Germinal center (tissue), 1 donor: ENCODE measurements at regions not wholly inside any gene's neighbourhood (a gene's known extent, or its start where the extent isn't known, plus 50 kb on each side); places are given as distances from the start of the nearest gene placed in this dataset.

Experiments used
- DNase-seq: peaks from one replicate; pipeline ENCODE4 v3.0.0; 2012; ENCODE audit warnings: mixed read lengths, low spot score

- DNase-seq: no peak
These were observed 152.0 kb downstream of the KCNA5 start for GRCh38 chr12:5195691-5196090.

GRCh38 chr12:5197131-5197530 is 153.5 kb downstream of the KCNA5 start:
- DNase-seq: no peak

- no peak for DNase-seq
These were observed 154.0 kb downstream of the KCNA5 start for GRCh38 chr12:5197656-5198055.

GRCh38 chr12:5200278-5201087 is 156.8 kb downstream of the KCNA5 start:
- DNase-seq: peak; percentile 32

- DNase-seq: no peak
These were observed 158.0 kb downstream of the KCNA5 start for GRCh38 chr12:5201554-5202218.

GRCh38 chr12:5203274-5203673 is 159.6 kb downstream of the KCNA5 start:
- no peak for DNase-seq

GRCh38 chr12:5203720-5204119 is 160.0 kb downstream of the KCNA5 start:
- no peak for DNase-seq

- no peak for DNase-seq
These were observed 160.6 kb downstream of the KCNA5 start for GRCh38 chr12:5204271-5204670.

GRCh38 chr12:5204831-5205230 is 161.2 kb downstream of the KCNA5 start:
- DNase-seq: no peak

GRCh38 chr12:5206401-5207175 is 162.9 kb downstream of the KCNA5 start:
- no peak for DNase-seq

GRCh38 chr12:5210179-5210922 is 166.7 kb downstream of the KCNA5 start:
- no peak for DNase-seq

- DNase-seq: no peak
These were observed 167.2 kb downstream of the KCNA5 start for GRCh38 chr12:5210923-5211290.

GRCh38 chr12:5213336-5213735 is 169.7 kb downstream of the KCNA5 start:
- no peak for DNase-seq

- no peak for DNase-seq
These were observed 170.3 kb downstream of the KCNA5 start for GRCh38 chr12:5213990-5214389.

- DNase-seq: no peak
These were observed 174.3 kb downstream of the KCNA5 start for GRCh38 chr12:5217936-5218335.

- DNase-seq: no peak
These were observed 176.4 kb downstream of the KCNA5 start for GRCh38 chr12:5220099-5220498.

GRCh38 chr12:5220835-5221234 is 177.2 kb downstream of the KCNA5 start:
- DNase-seq: no peak

- no peak for DNase-seq
These were observed 178.4 kb downstream of the KCNA5 start for GRCh38 chr12:5222011-5222461.

GRCh38 chr12:5222729-5223128 is 179.1 kb downstream of the KCNA5 start:
- DNase-seq: no peak

- DNase-seq: no peak
These were observed 180.2 kb downstream of the KCNA5 start for GRCh38 chr12:5223881-5224280.

- DNase-seq: no peak
These were observed 182.9 kb downstream of the KCNA5 start for GRCh38 chr12:5226581-5226980.
